ENCODE measurements at regions not wholly inside any gene's neighbourhood (a gene's known extent, or its start where the extent isn't known, plus 50 kb on each side); places are given as distances from the start of the nearest gene placed in this dataset.

DNA sequence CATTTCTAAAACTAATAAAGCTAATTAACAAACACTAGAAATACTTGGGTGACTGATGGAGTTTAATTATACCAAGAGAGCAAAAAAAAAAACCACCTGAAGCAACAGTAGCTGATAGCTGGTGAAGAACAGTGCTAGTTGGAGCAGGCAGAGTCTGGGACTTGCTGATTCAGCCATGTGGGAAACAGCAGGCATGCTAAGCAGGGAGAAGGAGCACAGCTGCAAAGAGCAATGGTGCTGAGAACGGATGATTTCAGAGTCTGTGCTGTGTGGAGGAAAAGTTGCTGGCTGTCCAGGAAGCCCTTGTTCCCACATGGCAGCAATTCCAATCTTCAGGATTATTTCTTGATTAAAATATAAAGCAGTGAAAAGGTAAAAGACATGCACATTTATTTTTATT is 68.8 kb downstream of the NPY1R start:
- TF ChIP-seq, protein P1, sequence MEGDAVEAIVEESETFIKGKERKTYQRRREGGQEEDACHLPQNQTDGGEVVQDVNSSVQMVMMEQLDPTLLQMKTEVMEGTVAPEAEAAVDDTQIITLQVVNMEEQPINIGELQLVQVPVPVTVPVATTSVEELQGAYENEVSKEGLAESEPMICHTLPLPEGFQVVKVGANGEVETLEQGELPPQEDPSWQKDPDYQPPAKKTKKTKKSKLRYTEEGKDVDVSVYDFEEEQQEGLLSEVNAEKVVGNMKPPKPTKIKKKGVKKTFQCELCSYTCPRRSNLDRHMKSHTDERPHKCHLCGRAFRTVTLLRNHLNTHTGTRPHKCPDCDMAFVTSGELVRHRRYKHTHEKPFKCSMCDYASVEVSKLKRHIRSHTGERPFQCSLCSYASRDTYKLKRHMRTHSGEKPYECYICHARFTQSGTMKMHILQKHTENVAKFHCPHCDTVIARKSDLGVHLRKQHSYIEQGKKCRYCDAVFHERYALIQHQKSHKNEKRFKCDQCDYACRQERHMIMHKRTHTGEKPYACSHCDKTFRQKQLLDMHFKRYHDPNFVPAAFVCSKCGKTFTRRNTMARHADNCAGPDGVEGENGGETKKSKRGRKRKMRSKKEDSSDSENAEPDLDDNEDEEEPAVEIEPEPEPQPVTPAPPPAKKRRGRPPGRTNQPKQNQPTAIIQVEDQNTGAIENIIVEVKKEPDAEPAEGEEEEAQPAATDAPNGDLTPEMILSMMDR (IDR thresholded peaks at IDR 0.05): no peak
- H3K27ac ChIP-seq: no peak overlapping the region
- intact Hi-C loops (cut with DNase I): no loop called here
- DNase-seq: no peak
- no peaks in the 10 kb centered on the region for H3K4me1 ChIP-seq
- no peak for ATAC-seq
- H3K36me3 ChIP-seq: no peaks in the 10 kb centered on the region
- no peaks in the 10 kb centered on the region for H3K9me3 ChIP-seq
- no peak overlapping the region for H3K4me3 ChIP-seq
- no peaks in the 10 kb centered on the region for H3K27me3 ChIP-seq (ENCODE audit: low read depth)

DNA sequence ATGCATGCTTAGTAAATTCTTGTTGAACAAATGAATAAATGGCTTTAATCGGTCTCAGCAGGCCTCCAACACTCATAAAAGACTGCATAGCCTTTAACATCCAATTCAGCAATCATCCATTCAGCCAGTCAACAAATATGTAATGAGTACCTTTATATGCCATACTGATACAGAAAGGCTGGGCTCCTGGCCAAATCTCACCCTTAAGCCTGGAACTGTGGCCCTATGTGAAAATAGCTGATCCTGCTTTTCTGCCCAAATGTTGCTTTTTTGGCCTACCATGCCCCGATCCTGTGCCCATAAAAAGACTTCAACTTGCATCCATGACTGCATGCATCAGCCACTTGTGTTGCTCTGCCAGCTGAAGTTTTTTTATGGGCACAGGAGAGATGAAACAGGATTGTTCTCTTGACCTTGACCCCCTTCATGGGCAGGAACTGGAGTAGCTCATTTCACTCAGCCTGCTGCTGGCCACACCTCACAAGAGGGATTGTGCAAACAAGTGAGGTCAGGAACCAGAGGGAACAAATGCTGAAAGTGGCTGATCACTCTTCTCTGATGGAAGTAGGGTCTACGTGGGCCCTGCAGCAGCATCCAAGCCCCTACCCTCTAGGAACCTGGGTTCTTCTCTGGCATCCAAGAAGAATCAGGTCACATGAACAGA is 75.6 kb downstream of the NPY1R start:
- no peaks in the 10 kb centered on the region for H3K27me3 ChIP-seq (ENCODE audit: low read depth)
- no peaks in the 10 kb centered on the region for H3K9me3 ChIP-seq
- DNase-seq (no peak), ATAC-seq (peak; percentile 75 to 78)
- TF ChIP-seq, protein P1 (IDR thresholded peaks at IDR 0.05): no peak
- H3K36me3 ChIP-seq: no peaks in the 10 kb centered on the region
- no peaks in the 10 kb centered on the region for H3K4me1 ChIP-seq
- H3K4me3 ChIP-seq: no peak overlapping the region
- no peak overlapping the region for H3K27ac ChIP-seq
- intact Hi-C loops (cut with DNase I): no loop called here

DNA sequence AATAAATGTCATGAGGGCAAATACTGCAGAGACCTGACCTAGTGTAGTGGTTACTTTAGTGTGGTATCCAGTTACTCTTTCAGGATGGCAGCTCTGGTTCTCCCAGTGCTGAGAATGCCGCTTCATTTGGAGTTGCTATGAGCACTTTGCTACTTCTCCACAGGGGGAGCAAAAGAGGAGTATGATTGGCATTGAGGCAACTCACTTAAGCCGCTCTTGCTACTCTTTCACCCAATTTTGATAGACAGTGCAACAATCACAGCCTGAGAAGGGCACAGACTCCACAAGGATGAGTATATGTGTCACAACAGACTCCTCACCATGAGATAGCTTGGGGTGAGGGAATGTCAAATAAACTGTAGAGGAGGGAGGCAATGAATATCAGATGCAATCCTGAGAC is 81.2 kb downstream of the NPY1R start:
- Histone ChIP-seq H3K27ac (no peak overlapping the region), H3K9me3 (no peaks in the 10 kb centered on the region), H3K4me3 (no peak overlapping the region), H3K4me1 (no peaks in the 10 kb centered on the region), H3K36me3 (no peaks in the 10 kb centered on the region), H3K27me3 (ENCODE audit: low read depth) (no peaks in the 10 kb centered on the region)
- ATAC-seq: no peak
- DNase-seq: no peak
- TF ChIP-seq, protein P1 (IDR thresholded peaks at IDR 0.05): no peak
- intact Hi-C loops (cut with DNase I): no loop called here

DNA sequence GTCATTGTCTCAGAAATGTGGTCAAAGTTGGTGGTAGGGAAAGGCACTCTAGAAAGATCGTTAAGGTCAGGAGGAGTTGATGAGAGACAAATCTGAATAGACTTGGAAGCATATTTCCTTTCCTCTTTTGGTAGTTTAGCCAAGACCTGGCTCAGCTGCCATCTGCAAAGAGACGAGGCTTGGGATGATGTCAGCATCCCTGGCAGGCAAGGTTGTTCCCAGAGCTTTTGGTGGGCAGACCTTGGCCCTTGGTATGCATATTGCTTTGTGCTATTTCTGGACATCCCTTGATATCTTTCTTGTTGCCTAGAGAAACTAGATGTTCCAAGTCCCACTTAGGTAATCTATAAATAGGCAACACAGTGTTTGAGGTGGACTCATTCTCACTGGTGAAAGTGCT is 82.4 kb upstream of the NAF1 start:
- ATAC-seq (no peak), DNase-seq (no peak)
- Histone ChIP-seq H3K4me1 (no peaks in the 10 kb centered on the region), H3K4me3 (no peak overlapping the region), H3K9me3 (no peaks in the 10 kb centered on the region), H3K27ac (no peak overlapping the region), H3K27me3 (ENCODE audit: low read depth) (no peaks in the 10 kb centered on the region), H3K36me3 (no peaks in the 10 kb centered on the region)
- intact Hi-C loops (cut with DNase I): no loop called here
- TF ChIP-seq, protein P1 (IDR thresholded peaks at IDR 0.05): no peak

DNA sequence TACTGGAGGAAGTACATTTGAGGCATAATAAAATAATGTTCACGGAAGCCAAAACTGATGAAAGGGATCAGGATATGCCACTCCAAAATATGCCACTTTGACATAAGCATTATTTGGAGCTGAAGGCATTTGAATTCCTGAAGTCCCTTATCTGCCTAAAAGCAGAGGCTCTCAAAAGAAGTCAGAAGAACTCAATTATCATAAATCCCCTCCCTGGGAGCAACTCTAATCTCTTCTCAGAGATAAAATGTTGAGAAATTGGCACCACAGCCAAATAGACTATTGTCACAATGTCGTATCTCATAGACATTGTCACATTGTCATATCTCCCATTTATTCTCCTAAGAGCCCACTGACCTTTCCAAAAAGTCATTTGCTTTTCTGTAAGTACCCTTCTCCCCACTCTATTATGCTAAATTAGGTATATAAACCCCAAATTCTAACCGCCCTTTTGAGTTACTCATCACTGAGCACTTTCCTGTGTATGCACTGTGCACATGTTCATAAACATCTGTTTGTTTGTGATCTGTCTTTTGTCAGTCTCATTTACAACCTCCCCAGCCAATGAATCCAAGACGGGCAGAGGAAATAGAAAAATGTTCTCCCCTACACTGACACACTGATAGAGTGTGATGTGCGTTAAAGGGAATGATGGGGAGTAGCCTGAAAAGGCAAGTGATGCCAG is 78.5 kb upstream of the NAF1 start:
- H3K36me3 ChIP-seq: no peaks in the 10 kb centered on the region
- H3K4me1 ChIP-seq: no peaks in the 10 kb centered on the region
- TF ChIP-seq, protein P1 (IDR thresholded peaks at IDR 0.05): no peak
- intact Hi-C loops (cut with DNase I): no loop called here
- DNase-seq (no peak), ATAC-seq (no peak)
- no peak overlapping the region for H3K4me3 ChIP-seq
- no peak overlapping the region for H3K27ac ChIP-seq
- H3K9me3 ChIP-seq: no peaks in the 10 kb centered on the region
- no peaks in the 10 kb centered on the region for H3K27me3 ChIP-seq (ENCODE audit: low read depth)

All from lower lobe of right lung (tissue), 2 donors.